ENCODE measurements at regions not wholly inside any gene's neighbourhood (a gene's known extent, or its start where the extent isn't known, plus 50 kb on each side); places are given as distances from the start of the nearest gene placed in this dataset.

DNA sequence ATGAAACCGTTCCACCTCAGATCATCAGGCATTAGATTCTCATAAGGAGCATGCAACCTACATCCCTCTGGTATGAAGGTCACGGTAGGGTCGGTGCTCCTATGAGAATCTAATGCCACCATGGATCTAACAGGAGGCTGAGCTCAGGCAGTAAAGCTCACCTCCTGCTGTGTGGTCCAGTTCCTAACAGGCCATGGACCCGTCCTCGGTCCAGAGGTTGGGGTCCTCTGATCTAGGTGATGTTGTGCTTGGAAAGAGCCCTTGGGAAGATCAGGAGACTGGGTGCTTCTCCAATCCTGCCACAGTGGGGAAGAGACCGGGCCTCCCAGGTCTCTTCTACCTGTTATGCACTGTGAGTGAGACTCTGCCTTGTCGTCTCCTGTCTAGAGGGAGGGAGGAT is 104.6 kb downstream of the ACKR3 start:
- peak; percentile 15 for DNase-seq

DNA sequence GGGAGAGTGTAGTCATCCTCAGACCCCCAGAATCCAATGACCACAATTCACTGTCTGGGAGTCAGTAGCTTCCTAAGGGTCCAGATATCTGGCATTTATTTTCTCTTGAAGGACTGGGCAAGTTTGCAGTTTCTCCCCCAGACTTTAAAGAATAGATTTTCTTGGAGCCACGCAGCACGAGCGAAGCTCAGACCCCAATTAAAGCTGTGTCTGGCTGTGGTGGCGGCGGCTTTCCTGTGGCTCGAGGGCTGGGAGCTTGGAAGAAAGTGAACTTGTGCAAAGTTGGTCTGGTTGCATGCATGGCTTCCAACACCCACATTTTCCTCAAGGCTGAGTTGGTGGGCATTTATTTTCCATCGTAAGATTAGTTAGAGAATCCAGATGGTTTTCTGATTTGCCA is 105.0 kb downstream of the ACKR3 start:
- DNase-seq = peak; percentile 15

DNA sequence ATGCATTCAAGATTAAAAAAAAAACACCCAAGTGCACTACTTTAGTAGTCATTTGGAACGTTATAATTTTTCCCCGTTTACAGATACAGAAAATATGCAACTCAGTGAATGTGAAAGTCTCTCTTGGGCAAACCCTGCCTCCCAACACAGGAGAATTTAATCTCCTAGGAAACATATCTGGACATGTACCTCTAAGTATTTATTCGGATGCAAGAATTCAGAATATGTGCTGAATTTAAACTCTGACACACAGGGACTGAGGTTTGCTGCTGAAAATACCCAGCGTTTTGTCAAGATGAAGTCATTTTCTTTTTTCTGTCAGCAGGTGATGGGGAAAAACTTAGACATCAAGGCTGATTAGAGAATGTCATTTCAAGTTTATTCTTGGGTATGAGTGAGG is 105.4 kb downstream of the ACKR3 start:
- DNase-seq = no peak

DNA sequence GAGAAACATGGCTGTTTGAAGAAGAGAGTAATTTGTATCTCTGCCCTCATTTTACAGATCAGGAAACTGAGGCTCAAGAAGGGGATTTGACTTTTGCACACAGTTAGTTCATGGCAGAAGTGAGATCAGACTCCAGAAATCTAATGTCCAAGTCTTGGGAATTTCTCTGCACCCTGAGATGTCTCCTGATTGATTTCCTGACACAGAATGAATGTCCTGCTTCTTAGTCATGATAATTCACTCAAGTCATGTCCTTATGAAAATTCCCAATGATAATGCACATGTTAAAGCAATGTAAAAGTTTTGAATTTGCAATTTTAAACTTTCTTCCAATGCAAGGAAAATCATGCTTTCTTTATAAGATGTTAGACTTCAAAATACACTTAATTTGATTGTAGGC is 105.9 kb downstream of the ACKR3 start:
- no peak for DNase-seq

DNA sequence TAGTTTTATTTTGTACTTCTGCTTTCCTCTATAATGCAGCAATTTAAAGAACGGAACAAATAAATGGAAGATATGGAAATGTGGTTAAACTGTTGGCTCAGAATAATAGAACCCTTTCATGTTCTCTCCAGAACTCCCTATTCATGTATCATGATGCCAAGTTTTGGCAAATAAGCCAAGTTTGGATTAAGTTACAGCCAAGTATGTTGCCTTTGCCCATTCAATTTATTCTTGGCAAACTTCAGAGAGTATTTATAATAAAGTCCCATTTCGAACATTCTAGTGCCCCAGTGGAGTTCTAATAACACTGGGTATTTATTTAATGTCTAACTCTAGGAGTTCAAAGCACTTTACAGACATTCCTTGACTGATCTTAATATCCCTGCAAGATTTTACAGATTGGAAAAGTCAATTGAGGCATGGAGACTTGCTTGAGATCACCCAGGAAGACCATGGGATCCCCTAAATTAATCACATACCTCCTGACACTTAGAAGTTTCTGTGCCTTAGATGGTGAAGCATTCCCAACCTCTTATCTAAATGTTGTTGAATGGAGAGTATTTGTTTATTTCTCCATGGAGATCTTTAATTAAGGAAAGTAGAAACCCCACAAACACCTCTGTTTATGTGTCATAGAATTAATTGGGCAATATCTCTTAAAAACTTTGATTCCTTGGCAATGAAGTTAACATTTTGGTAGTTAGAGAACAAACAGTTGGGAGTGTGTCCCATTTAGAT is 106.7 kb downstream of the ACKR3 start:
- no peak for DNase-seq

DNA sequence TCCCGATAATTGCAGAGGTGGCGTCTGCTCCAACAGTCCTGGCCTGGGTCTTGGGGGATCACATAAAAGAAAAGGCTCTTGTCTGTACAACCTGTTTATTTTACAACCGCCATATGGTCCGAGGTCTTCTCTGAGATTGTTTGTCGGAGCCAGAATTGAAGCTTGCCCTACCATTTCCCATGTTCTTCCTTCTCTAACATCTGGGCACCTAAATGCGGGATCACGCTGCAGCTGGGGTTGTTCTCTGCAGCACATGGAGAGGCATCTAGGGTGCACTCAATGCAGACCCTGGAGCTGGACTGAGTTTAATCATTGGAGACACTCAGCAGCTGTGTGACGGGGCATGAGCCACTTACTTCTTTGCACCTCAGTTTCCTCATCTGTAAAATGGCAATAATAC is 107.7 kb downstream of the ACKR3 start:
- peak; percentile 4 for DNase-seq

DNA sequence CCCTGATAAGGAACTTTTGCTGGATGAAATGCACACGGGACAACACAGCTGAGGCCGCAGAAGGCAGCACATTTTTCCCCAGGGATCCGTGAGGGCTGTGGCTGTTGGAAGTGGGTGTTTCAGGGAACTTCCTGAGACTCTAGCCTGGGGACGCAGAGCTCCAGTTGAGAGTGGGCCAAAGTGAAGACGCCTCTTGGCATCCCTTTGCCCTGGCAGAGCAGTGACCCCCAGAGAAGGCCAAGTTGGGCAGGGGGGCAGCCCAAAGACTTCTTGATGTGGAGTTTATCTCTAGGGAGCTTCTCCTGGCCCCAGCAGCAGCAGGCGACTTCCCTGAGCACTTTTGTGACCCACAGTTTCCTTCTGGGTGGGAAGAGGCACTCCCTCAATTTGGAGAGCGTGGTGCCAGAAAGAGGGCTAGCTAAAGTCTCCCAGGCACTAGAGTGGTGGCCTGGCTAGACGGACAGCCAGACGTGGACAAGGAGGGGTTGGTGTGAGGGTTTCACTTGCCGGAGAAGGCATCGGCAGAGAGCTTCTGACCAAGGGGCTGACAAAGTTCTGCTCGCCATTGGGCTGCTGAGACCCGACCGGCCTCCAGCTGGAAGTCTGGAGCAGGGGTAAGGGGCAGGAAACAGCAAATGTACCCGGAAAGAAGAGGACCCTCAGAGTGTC is 108.8 kb downstream of the ACKR3 start:
- DNase-seq = peak; percentile 28

DNA sequence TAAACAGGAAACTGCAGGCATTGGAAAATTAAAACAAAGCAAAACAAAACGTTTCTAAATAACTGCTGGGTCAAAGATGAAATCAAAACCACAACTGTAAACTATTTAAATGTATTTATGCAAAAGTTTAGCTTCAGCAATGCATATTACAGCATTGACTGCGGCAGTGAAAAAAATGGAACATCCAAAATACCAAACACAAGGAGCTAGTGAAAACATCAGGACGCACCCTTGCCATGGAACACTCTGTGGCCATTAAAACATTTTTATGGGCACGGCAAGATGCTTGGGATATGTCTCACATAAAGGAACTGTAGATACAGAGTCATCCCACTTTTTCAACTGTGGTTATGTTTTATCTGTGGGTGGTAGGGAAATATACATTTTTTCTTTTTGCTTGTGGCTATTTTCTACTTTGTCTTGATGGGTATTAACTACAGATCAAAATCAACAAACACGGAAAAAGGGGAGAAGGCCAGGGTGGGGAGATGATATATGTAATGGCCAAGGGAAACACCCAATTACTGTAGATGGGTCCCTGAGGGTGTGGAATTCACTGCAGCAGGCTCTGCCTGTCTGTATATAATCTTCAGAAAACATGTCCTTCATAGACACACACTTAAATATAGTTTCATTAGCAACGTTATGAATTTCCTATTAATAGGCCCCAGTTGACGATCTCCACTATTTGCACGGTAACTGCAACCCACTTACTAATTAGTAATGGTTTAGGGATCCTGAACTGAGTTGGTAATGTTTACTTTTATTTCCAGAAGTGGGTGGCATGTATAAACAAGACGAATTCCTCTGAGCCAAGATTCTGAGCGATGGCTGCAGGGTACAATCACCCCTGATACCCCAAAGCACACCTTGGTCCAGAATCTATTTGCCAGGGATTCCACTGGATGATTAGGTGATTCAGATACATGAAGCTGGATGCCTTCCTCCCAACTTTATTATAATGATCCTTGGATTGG is 110.5 kb downstream of the ACKR3 start:
- DNase-seq = no peak

DNA sequence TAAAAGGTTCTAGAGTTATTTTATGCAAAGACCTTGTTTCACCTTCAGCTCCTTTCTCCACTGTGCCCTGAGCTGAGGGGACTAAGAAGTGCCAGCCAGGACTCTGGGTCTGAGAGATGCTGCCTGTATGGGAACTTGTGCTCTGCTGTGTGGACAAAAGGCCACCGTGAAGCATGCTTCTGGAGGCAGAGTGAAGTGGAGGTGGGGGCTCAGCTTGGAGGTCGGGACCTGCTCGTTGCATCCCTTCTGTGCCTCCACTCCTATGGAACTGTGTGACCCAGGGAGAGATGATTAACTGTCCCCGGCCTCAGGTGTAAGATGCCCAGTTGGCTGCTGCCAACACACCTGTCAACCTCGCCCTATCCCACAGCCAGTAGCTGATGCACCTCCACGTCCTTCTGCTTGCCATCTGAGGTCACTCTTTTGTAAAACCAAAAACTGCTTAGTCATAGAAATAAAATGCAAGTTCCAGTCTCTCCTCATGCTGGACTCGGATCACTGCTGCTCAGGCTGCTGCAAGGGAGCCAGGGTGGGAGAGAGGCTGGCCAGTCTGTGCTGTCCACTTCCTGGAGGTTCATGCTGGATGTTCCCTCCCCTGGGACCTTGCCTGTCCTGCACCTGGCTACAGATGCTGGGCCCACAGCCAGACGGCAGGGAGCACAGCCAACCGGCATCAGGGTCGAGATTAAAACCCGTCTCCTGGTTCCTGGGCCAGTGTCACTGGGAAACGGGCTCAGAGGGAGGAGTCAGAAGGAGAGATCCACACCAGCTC is 113.2 kb downstream of the ACKR3 start:
- DNase-seq = no peak

DNA sequence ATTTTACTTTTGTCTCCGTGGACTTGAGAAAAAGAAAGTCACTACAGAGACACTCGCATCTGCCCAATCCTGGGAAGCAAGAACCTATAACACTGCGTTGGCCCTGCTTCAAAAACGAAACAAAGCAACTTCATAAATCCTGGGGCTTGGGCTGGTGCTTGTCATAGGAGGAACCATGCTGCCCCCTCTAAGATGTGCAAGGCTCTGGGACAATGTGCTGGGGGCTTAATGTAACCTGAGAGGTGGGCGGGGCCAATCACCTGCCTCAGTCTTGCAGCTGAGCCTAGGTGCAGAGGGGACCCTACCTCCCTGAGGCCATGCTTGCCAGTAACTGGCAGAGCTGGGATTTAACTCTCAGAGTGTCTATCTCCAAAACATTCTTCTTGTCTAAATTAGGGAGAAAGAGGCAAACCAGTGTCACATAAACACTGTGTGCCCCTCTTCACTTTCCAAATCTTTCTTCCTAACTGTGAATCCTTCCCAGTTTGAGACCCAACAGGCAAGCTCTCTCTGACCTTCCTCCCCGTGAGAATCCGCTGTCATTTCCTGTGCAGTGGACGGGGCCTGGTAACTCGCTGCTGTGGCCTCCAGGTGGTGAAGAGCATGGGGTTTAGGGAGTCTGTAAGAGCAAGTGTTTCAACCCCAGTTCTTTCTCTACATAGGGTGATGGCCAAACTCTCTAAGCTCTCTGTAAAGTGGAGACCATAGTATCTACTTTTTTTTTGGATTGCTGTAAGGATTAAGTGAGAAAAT is 115.1 kb downstream of the ACKR3 start:
- no peak for DNase-seq

DNA sequence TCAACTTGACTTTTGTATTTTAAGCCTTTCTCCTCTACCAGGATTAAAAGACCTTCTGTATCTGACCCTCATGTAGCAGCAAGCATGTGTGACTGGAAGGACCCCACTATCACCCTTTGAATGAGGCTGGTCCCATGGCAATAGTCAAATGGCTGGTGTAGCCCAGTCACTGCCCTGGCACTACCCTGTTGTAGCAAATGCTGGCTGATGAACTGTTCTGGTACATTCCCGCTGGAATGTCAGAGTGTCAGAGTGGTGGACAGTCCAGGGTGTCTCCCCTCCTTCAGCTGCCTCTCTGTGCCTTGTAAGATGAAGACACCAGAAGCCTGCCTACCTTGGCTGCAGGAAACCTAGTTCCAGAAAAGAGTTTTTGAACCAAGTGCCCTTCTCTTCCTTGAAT is 115.7 kb downstream of the ACKR3 start:
- DNase-seq = no peak

DNA sequence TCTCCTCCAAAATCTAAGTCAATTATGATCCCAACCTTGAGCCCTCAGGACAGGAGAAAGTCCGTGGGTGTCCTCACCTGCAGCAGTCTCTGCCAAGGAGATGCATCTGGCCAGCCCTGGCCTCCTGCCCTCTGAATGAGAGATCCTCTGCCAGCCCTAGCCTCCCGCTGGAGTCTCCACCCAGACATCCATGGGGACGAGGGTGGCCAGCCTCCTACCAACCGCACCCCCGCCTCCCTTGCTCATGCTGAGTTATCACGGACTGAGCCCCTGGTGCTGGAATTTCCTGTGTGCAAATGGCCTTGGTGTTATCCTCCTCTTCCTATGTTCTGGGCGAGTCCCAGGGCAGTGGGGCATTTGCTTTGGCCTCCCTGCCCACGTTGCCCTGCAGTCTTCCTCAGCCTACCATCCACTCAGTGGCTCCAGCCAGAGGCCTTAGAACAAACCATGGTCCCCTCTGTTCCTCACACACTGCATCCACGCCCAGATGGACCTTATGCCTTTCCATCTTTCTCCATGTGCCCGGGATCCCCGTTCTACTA is 116.4 kb downstream of the ACKR3 start:
- DNase-seq = no peak

DNA sequence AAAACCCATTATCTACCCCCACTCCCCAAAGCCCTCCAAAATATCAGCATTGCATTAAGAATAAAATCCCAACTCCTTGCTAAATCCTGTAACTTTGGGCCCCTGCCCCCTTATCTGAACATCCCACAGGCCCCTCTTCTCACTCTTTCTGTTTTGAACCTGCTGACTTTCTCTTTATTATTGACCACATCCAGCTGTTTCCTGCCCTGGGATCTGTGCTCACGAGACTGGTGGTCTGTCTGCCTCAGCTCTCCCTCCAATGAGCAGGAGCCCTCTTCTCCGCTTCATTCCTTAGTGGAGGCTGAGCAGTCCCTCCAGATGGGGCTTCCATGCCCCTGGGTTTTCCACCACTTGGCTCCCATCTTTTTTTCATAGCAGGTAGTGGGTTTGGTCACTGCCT is 116.9 kb downstream of the ACKR3 start:
- DNase-seq = no peak

DNA sequence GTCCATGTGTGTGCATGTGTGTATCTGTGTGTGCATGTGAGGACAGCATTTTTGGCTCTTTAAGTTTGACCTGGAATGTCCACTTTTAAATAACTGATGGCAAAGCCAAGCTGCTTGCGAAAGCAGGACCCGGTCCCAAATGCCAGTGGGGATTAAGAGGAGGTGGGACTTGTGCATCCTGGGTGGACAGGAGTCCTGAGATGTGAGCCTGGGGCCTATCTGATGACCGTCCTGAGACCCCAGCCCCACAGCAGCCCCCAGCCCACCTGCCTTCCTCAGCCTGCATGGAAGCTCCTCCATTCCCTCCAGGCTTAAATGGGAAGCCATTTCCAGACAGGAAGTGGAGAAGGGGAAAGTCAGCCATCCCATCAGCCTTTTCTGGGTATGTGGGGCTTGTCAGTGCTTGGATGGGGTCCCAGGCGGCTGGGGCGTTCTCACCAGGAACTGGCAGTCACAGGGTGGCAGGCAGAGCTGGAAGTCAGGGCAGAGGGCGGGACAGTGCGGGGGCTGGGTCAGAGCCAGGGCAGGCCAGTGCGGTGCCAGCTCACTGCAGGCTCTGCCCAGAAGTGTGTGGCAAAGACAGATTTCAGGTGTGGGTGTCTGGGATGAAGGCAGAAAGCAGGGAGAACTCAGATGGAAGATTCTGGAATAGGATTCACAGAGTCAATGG is 117.8 kb downstream of the ACKR3 start:
- DNase-seq = no peak

DNA sequence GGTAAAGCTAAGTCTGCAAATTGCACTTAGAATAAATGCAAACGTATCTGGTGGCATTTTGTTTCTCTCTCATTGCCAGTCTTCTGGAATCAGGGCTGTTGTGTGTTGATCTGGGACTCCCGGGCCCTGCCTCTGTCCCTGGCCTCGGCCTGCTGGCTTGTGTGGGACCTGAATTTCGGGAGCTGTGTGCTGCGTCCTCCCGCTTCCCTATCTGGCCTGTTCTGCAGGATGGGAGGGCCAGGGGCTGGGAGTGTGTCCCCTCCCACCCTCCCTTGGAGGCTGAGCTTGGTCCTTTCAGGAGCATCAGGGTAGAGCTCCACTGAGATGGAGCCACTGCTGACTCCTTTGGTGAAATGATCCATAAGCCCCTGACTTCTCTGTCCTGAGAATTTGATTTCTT is 118.5 kb downstream of the ACKR3 start:
- no peak for DNase-seq

DNA sequence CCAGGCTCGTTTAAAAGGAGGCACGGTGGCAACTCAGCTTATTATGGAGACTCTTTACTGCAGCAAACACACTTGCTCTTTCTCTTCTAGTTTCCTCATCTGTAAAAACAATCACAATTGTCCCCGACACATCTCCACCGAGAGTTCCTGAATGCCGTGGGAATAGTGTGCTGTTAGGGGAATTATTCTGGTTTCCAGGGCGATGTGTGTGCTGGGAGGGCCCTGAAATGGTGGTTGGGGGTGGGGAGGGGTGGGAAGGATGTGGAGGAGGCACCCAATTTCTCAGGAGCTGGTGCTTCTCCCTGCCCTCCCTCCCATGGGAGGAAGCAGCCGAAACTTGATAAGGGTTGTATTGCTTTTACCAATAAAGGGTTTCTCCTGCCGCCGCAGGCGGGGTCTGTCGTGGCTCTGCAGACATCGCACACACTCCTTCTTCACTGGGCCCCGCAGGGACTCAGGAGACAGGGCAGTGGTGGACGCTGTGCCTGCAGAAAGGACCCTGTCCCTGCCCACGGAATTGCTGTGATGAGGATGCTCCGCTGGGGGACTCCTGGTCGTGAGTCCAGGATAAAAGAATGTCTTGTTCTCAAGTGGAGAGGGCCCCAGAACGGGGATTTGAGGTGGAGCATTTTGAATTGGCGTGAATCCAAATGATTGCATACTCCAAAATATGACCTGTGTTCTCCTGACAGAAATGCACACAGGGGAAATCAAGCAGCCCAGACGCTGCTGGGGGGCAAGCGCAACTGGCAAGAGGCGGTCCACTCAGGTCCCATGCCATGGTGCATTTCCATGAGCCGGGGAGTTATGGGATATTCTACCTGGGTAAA is 119.2 kb downstream of the ACKR3 start:
- DNase-seq = no peak

DNA sequence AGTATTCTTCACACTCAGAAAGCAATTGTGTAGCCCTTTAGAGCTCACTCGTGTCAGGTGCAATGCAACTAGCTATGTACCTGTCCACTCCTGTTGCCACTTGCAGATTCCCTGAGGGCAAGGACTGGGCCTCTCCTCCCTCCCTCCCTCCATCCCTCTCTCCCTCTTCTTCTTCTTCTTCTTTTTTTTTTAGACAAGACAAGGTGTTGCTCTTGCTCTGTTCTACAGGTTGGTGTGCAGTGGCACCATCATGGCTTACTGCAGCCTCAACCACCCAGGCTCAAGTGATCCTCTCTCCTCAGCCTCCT is 119.7 kb downstream of the ACKR3 start:
- DNase-seq = no peak

DNA sequence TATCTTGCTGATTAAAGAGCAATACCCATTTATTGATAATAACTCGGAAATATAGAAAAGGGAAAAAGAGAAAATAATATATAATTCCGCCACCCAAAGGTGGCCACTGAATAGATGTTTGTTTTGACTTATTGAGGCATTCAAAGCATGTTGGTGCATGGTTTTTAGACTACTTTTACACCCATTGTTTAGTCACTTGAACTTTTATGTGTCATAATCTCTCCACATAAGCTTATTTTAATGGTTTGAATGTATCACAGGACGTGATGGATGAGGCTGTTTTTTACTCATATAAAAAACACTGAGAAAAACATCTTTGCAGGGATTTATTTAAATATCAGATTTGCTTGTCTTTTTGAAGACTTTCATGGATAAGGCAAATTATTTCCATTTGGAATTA is 120.4 kb downstream of the ACKR3 start:
- DNase-seq = no peak

DNA sequence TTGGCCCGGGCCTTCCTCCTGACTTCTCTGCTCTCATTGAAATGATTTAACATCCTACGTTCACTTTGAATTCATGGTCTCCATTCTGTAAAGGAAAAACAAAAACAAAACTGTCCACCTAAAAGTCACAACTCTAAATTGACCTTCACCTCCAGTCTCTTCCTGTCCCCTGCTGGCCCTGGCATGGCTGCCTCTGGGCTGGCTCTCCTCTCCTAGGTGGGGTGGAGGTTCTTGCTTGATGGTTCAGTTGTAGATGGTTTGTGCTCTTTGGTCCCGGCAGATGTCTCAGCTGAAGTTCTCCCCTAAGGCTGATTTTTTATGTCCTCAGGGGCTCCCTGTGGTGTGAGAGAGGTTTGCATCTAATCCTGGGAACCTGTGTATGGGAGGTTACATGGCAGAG is 121.1 kb downstream of the ACKR3 start:
- DNase-seq = no peak

DNA sequence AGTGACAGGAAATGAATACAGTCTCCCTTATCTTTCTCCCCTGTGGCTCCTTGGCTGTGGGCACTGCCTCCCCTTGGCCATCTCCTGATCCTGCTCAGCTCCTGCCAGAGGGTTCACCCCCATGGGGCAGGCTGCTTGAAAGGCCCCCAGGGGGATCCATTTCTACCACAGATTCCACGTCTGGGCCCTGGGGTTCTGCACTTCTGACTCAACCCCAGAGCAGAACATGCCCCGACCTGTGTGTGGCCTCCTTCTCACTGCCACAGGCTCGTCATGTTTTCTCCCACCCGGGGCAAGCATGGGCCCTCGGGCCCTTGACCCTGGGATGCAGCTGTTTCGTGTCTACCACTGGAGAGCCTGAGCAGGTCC is 122.2 kb downstream of the ACKR3 start:
- no peak for DNase-seq

DNA sequence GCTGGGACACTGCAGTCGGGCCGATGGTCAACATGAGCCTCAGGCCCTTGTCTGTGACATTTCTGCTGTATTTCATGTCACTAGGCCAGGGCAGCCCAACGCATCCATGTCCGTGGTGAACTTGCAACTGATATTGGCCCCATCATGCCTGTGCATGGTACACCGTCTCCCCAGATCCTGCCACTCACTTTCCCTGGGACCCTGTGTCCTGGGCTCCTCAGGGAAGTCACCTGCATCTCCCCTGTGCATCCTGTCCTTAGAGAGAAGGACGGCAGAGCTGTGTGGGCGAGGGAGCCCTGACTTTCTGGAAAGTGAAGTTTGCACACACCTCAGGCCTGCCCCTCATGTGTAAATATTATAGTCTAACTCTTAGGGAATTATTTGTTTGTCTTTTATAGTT is 123.3 kb downstream of the ACKR3 start:
- no peak for DNase-seq

Measured in activated CD8-positive, alpha-beta memory T cell treated with anti-CD3 and anti-CD28 coated beads, Interleukin-2, amount 50 U/mL, for 48 hours (primary cell).